OCI-LY1 (cell line): ENCODE measurements at regions not wholly inside any gene's neighbourhood (a gene's known extent, or its start where the extent isn't known, plus 50 kb on each side); places are given as distances from the start of the nearest gene placed in this dataset.

Source experiments
- H2AFZ ChIP-seq: fragments of 200-600 bp; sonication (generic), shearing (Covaris generic); 2 replicates; pipeline ENCODE4 v1.6.0; 2014; ENCODE audit warnings: antibody characterized with exemption, mild to moderate bottlenecking, low read length
- H3F3A ChIP-seq: fragments of 200-600 bp; sonication (generic), shearing (Covaris generic); 2 replicates; pipeline ENCODE4 v1.6.0; 2014; ENCODE audit warnings: mild to moderate bottlenecking, antibody characterized with exemption, low read length, moderate library complexity; ENCODE audit not compliant: insufficient read depth
- H3K27ac ChIP-seq: fragments of 200-600 bp; sonication (generic); 2 replicates; pipeline ENCODE4 v1.5.1; 2014; ENCODE audit warnings: low read length, mixed run types, mild to moderate bottlenecking, low read depth; ENCODE audit not compliant: poor library complexity, severe bottlenecking
- H3K27me3 ChIP-seq: fragments of 200-600 bp; sonication (generic); 2 replicates; pipeline ENCODE4 v1.6.0; 2014; ENCODE audit warnings: antibody characterized with exemption, mild to moderate bottlenecking, low read length, moderate library complexity; ENCODE audit not compliant: insufficient read depth
- H3K36me3 ChIP-seq: fragments of 200-600 bp; sonication (generic); 2 replicates; pipeline ENCODE4 v1.6.1; 2014; ENCODE audit warnings: mild to moderate bottlenecking, antibody characterized with exemption, low read length, moderate library complexity, mixed read lengths; ENCODE audit not compliant: insufficient read depth
- H3K4me1 ChIP-seq: fragments of 200-600 bp; sonication (generic); 2 replicates; pipeline ENCODE4 v1.5.1; 2014; ENCODE audit warnings: mild to moderate bottlenecking, low read length, moderate library complexity; ENCODE audit not compliant: insufficient read depth, severe bottlenecking
- H3K4me2 ChIP-seq: fragments of 200-600 bp; sonication (generic), shearing (Covaris generic); 2 replicates; pipeline ENCODE4 v1.6.1; 2014; ENCODE audit warnings: low read length
- H3K4me3 ChIP-seq: fragments of 200-600 bp; sonication (generic); 2 replicates; pipeline ENCODE4 v1.5.1; 2014; ENCODE audit warnings: low read length, low read depth, mild to moderate bottlenecking, mixed read lengths; ENCODE audit not compliant: poor library complexity, severe bottlenecking
- H3K79me2 ChIP-seq: fragments of 200-600 bp; shearing (Covaris generic); 2 replicates; pipeline ENCODE4 v1.6.1; 2016; ENCODE audit warnings: mixed run types, low read length, mixed read lengths; ENCODE audit not compliant: insufficient read depth
- H3K9ac ChIP-seq: fragments of 200-600 bp; sonication (generic), shearing (Covaris generic); 2 replicates; pipeline ENCODE4 v1.6.1; 2014; ENCODE audit warnings: mild to moderate bottlenecking, low read length, mixed read lengths
- H3K9me2 ChIP-seq: fragments of 200-600 bp; sonication (generic), shearing (Covaris generic); 2 replicates; pipeline ENCODE4 v1.6.1; 2014; ENCODE audit warnings: low read depth, mild to moderate bottlenecking, low read length, mixed read lengths
- H3K9me3 ChIP-seq: fragments of 200-600 bp; shearing (Covaris generic); 2 replicates; pipeline ENCODE4 v1.6.1; 2014; ENCODE audit warnings: low read length, mixed read lengths
- H4K20me1 ChIP-seq: fragments of 200-600 bp; sonication (generic), shearing (Covaris generic); 2 replicates; pipeline ENCODE4 v1.6.0; 2016; ENCODE audit warnings: mild to moderate bottlenecking, low read length; ENCODE audit not compliant: insufficient read depth
- CTCF ChIP-seq: fragments of 200-600 bp; sonication (generic), shearing (Covaris generic); IDR thresholded peaks from 2 replicates; pipeline ENCODE4 v1.5.1; 2017; ENCODE audit warnings: mild to moderate bottlenecking, antibody characterized with exemption, low read length, moderate library complexity, mixed read lengths
- EZH2 ChIP-seq: fragments of 200-600 bp; sonication (generic), shearing (Covaris generic); IDR thresholded peaks from 2 replicates; pipeline ENCODE4 v1.8.0; 2017; ENCODE audit warnings: borderline replicate concordance, mixed run types, mild to moderate bottlenecking, antibody characterized with exemption, low read length, moderate library complexity, mixed read lengths

GRCh38 chr15:31528846-31529245 is 202.2 kb downstream of the KLF13 start:
- Histone ChIP-seq H2AFZ (no peak overlapping the region), H3K4me1 (no peaks in the 10 kb centered on the region), H4K20me1 (no peaks in the 10 kb centered on the region), H3K4me3 (no peak overlapping the region), H3F3A (no peaks in the 10 kb centered on the region), H3K9me2 (no peaks in the 10 kb centered on the region), H3K27me3 (no peaks in the 10 kb centered on the region), H3K9me3 (no peaks in the 10 kb centered on the region), H3K79me2 (no peaks in the 10 kb centered on the region), H3K36me3 (no peaks in the 10 kb centered on the region), H3K4me2 (no peak overlapping the region), H3K27ac (no peak overlapping the region), H3K9ac (no peak overlapping the region)
- TF ChIP-seq CTCF, result no peak

- Histone ChIP-seq H4K20me1 (no peaks in the 10 kb centered on the region), H3K9me2 (no peaks in the 10 kb centered on the region), H2AFZ (no peak overlapping the region), H3K79me2 (no peaks in the 10 kb centered on the region), H3K9me3 (no peaks in the 10 kb centered on the region), H3K27ac (no peak overlapping the region), H3K9ac (no peak overlapping the region), H3K4me3 (no peak overlapping the region), H3K4me2 (no peak overlapping the region), H3K27me3 (peaks cover 7% of the 10 kb centered on the region; the same call in 1 of the 2 replicates), H3K36me3 (no peaks in the 10 kb centered on the region), H3F3A (no peaks in the 10 kb centered on the region), H3K4me1 (no peaks in the 10 kb centered on the region)
- TF ChIP-seq CTCF (no peak), EZH2 (no peak)
Observed at GRCh38 chr15:31537770-31538592, 211.3 kb downstream of the KLF13 start.

GRCh38 chr15:31540633-31541032 is 214.0 kb downstream of the KLF13 start:
- H3F3A ChIP-seq, result no peaks in the 10 kb centered on the region
- peaks cover 5% of the 10 kb centered on the region; the same call in 1 of the 2 replicates for H3K9me2 ChIP-seq
- no peak overlapping the region for H3K4me3 ChIP-seq
- TF ChIP-seq EZH2 (no peak), CTCF (no peak)
- H3K79me2 ChIP-seq, result no peaks in the 10 kb centered on the region
- no peak overlapping the region for H3K9ac ChIP-seq
- H3K27ac ChIP-seq, result no peak overlapping the region
- no peaks in the 10 kb centered on the region for H3K36me3 ChIP-seq
- H2AFZ ChIP-seq, result no peak overlapping the region
- H3K9me3 ChIP-seq, result no peaks in the 10 kb centered on the region
- peaks cover 7% of the 10 kb centered on the region; the same call in 1 of the 2 replicates for H3K27me3 ChIP-seq
- H4K20me1 ChIP-seq, result no peaks in the 10 kb centered on the region
- no peaks in the 10 kb centered on the region for H3K4me1 ChIP-seq
- no peak overlapping the region for H3K4me2 ChIP-seq
